Transverse colon (tissue), 3 donors: ENCODE measurements at regions not wholly inside any gene's neighbourhood (a gene's known extent, or its start where the extent isn't known, plus 50 kb on each side); places are given as distances from the start of the nearest gene placed in this dataset.

Experiments used
- CTCF ChIP-seq, 5 experiments: fragments of 200-600 bp in 3 of 5; fragments of 450-650 bp in 2 of 5; sonication (generic) in 3 of 5; IDR thresholded peaks; 1 replicate in 2 of 5; 2 replicates in 3 of 5; pipeline ENCODE4 v1.5.1; 2016 to 2017; ENCODE audit warnings: antibody characterized with exemption in 5 of 5, inconsistent platforms in 3 of 5, mild to moderate bottlenecking in 2 of 5, moderate library complexity in 1 of 5
- POLR2A ChIP-seq: fragments of 450-650 bp; IDR thresholded peaks from one replicate; pipeline ENCODE4 v1.6.1; 2016; ENCODE audit warnings: antibody characterized with exemption, mild to moderate bottlenecking, moderate library complexity

DNA sequence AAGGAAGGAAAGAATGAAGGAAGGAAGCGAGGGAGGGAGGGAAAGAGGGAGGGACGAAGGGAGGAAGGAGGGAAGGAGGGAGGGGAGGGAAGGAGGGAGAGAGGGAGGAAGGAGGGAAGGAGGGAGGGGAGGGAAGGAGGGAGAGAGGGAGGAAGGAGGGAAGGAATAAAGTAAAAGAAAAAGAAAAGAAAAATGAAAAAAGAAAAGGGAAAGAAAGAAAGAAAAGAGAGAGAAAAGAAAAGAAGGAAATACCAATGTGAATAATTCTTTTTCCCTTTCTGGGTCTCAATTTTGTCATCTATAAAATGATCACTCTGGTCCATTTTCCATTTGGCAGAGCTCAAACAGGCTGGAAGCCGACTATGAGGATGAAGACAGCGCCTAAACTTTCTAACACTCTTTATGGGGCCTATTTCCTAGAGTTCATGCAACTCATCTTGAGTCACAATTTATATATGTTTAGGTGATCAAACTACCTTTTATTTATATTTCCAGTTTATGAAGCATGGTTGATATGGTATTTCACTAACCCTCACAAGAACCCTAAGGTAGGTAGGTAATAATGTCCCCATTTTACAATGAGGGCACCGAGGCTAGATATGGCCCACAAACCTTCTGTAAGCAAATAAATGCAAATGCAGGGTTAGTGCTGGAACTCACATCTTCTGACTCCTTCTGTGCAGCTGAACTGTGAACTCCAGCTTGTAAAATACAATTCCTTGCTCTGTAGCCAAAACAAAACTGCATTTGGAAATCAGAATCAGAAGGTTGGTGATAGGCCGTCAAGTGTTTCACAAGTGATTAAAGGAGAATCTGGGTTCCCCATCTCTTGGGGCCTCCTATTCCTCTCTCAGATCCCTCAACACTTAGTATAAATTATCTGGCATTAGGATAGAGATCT, 434.3 kb downstream of the ETS1 start:
- TF ChIP-seq POLR2A (no peak), CTCF (IDR thresholded peaks at IDR 0.05) (no peak)
